ENCODE measurements at regions not wholly inside any gene's neighbourhood (a gene's known extent, or its start where the extent isn't known, plus 50 kb on each side); places are given as distances from the start of the nearest gene placed in this dataset.

DNA sequence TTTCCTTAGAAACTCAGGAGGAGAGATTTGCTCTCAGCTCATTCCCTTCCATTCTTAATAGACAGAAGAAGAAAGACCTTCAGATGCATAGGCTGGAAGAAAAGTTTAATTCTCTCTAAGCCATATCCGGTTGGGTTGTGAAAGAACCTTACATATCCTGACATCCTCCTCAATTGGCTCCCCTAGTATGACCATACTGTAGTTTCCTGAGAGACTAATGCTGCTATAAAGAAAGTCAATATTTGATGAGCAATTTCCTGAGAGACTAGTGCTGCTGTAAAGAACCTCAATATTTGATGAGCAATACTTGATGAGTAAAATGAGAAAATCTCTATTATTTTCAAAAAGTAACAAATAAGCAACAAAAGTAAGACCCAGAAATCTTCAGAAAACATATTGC is 888.5 kb upstream of the SORCS1 start:
- TF ChIP-seq CTCF (IDR thresholded peaks at IDR 0.05) = no peak
- no peak for TF ChIP-seq POLR2A (IDR thresholded peaks at IDR 0.05)
- no peak for TF ChIP-seq EP300 (IDR thresholded peaks at IDR 0.05)
- Histone ChIP-seq H3K4me1 (no peaks in the 10 kb centered on the region), H3K27ac (no peak overlapping the region), H3K4me3 (no peak overlapping the region), H3K36me3 (no peaks in the 10 kb centered on the region), H3K27me3 (no peaks in the 10 kb centered on the region), H3K9me3 (no peaks in the 10 kb centered on the region)
- DNase-seq (ENCODE audit: low spot score in 2 of 2) = no peak
- 76 to 81% methylated on average over 1 of the region's 1 CpG for WGBS, 2 donors

GRCh38 chr10:108051218-108051617 is 886.7 kb upstream of the SORCS1 start:
- H3K4me1 ChIP-seq = no peaks in the 10 kb centered on the region
- TF ChIP-seq CTCF (IDR thresholded peaks at IDR 0.05) = no peak
- TF ChIP-seq POLR2A (IDR thresholded peaks at IDR 0.05) = no peak
- TF ChIP-seq EP300 (IDR thresholded peaks at IDR 0.05) = no peak
- DNase-seq (ENCODE audit: low spot score in 2 of 2) = no peak
- no peaks in the 10 kb centered on the region for H3K27me3 ChIP-seq
- no peaks in the 10 kb centered on the region for H3K36me3 ChIP-seq
- no peak overlapping the region for H3K4me3 ChIP-seq
- H3K27ac ChIP-seq = no peak overlapping the region
- 77 to 86% methylated on average over 2 of the region's 2 CpGs for WGBS, 2 donors
- H3K9me3 ChIP-seq = no peaks in the 10 kb centered on the region

DNA sequence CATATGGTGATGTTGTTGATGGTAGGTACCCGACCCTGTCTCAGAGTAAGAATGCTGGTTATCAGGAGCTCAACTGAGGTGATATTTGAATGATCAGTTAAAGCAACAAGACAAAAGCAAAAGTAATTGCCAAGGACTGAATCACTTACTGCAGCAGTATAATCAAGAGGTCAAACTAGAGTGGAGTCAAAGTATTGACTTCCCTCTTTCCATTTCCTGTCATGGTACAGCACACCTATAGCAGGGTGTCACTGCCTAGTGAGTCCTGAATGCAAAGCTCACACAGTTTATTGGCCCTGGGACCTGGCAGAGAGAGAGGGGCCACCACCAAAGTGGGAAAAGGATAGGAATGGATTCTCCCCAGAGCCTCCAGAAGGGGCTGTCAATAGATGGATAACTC is 886.1 kb upstream of the SORCS1 start:
- Histone ChIP-seq H3K4me1 (no peaks in the 10 kb centered on the region), H3K4me3 (no peak overlapping the region), H3K36me3 (no peaks in the 10 kb centered on the region), H3K27me3 (no peaks in the 10 kb centered on the region), H3K9me3 (no peaks in the 10 kb centered on the region), H3K27ac (no peak overlapping the region)
- no peak for TF ChIP-seq EP300 (IDR thresholded peaks at IDR 0.05)
- TF ChIP-seq CTCF (IDR thresholded peaks at IDR 0.05) = no peak
- TF ChIP-seq POLR2A (IDR thresholded peaks at IDR 0.05) = no peak
- no peak for DNase-seq (ENCODE audit: low spot score in 2 of 2)
- WGBS, 2 donors = 78 to 83% methylated on average over 1 of the region's 1 CpG

- no peak for DNase-seq (ENCODE audit: low spot score in 2 of 2)
- no peaks in the 10 kb centered on the region for H3K27me3 ChIP-seq
- WGBS, 2 donors = 88 to 92% methylated on average over 1 of the region's 1 CpG
- TF ChIP-seq EP300 (IDR thresholded peaks at IDR 0.05) (no peak), CTCF (IDR thresholded peaks at IDR 0.05) (no peak), POLR2A (IDR thresholded peaks at IDR 0.05) (no peak)
- no peaks in the 10 kb centered on the region for H3K36me3 ChIP-seq
- H3K27ac ChIP-seq = no peak overlapping the region
- H3K4me1 ChIP-seq = no peaks in the 10 kb centered on the region
- H3K9me3 ChIP-seq = no peaks in the 10 kb centered on the region
- H3K4me3 ChIP-seq = no peak overlapping the region
Measured at GRCh38 chr10:108049668-108050067, 885.2 kb upstream of the SORCS1 start.

- Histone ChIP-seq H3K27ac (no peak overlapping the region), H3K9me3 (no peaks in the 10 kb centered on the region), H3K27me3 (no peaks in the 10 kb centered on the region), H3K4me1 (no peaks in the 10 kb centered on the region), H3K4me3 (no peak overlapping the region), H3K36me3 (no peaks in the 10 kb centered on the region)
- WGBS, 2 donors = 87 to 89% methylated on average over 2 of the region's 2 CpGs
- no peak for TF ChIP-seq POLR2A (IDR thresholded peaks at IDR 0.05)
- TF ChIP-seq EP300 (IDR thresholded peaks at IDR 0.05) = no peak
- no peak for TF ChIP-seq CTCF (IDR thresholded peaks at IDR 0.05)
- DNase-seq (ENCODE audit: low spot score in 2 of 2) = no peak
Measured at GRCh38 chr10:108048898-108049297, 884.4 kb upstream of the SORCS1 start.

Measured in tibial nerve (tissue), 4 donors.